HG02970 (cell line): ENCODE measurements at regions not wholly inside any gene's neighbourhood (a gene's known extent, or its start where the extent isn't known, plus 50 kb on each side); places are given as distances from the start of the nearest gene placed in this dataset.
"Not testable (repeated sequence)": the region's sequence is repeated elsewhere in the genome, so short reads cannot be mapped to it uniquely, and the experiment has no call there.

Experiments used
- ATAC-seq: cut with Tn5 transposase; IDR thresholded peaks from one replicate; pipeline ENCODE4 v1.9.1; 2021; ENCODE audit warnings: mild to moderate bottlenecking, moderate library complexity, moderate number of reproducible peaks; ENCODE audit not compliant: unreplicated experiment, low FRiP score

GRCh38 chr3:175940881-175941280, 1081.7 kb downstream of the NAALADL2 start:
- ATAC-seq: no peak

DNA sequence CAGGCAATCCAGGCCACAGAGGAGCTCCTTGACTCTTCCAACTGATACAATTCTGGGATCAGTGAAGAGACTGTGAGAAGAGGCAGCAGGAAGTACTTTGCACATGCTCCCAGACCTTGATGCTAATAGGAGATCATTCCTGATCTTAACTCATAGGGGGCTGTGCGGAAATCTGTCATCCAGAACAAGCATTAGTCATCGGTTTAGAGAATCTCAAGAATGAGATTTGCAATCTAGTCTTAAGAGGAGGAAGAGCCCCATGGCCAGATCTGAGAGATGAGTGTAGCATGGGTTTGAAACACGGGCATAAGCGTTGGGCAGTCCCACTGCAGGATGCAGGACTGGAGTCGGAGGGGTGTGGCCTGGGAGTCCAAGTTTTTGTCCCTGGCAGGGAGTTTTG, 1081.1 kb downstream of the NAALADL2 start:
- no peak for ATAC-seq

DNA sequence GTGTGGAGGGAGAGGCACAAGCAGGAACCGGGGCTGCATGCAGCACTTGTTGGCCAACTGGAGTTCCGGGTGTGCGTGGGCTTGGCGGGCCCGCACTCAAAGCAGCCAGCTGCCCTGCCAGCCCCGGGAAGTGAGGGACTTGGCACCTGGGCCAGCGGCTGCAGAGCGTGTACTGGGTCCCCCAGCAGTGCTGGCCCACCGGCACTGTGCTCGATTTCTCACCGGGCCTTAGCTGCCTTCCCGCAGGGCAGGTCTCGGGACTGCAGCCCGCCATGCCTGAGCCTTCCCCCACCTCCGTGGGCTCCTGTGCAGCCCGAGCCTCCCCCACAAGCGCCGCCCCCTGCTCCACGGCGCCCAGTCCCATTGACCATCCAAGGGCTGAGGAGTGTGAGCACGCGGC, 1078.2 kb downstream of the NAALADL2 start:
- ATAC-seq: not testable (repeated sequence)

GRCh38 chr3:175932586-175932985, 1073.5 kb downstream of the NAALADL2 start:
- no peak for ATAC-seq

DNA sequence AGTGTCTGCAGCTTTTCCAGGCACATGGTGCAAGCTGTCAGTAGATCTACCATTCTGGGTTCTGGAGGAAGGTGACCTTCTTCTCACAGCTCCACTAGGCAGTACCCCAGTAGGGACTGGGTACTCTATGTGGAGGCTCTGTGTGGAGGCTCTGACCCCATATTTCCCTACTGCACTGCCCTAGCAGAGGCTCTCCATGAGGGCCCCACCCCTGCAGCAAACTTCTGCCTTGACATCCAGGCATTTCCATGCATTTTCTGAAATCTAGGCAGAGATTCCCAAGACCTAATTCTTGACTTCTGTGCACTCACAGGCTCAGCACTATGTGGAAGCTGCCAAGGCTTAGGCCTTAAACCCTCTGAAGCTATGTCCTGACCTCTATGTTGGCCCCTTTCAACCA, 1060.0 kb downstream of the NAALADL2 start:
- no peak for ATAC-seq

DNA sequence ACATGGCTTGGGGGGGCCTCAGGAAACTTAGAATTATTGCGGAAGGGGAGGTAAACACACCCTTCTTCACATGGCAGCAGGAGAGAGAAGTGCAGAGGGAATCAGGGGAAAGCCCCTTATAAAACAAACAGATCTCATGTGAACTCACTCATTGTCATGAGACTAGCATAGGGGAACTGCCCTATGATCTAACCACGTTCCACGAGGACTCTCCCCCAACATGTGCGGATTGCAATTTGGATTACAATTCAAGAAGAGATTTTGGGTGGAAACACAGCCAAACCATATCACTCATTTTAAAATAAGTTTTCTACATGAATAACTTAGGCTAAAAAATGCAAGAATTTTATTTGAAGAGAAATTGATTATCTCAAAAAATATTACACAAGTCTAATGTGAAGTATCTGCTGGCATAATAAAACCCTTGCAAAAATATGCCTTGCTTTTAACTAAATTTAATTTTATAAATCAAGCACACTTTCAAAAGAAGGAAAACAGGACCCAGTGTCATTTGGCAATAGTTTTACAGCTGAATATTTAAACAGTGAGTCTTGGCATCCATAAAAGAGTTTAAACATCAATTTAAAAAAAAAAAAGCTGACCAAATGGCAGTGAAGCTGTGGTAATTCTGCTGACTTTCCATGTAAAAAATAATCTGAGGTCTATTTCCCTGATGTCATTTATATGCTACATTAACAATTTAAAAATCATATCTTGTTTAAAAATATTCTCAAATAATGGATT, 1057.2 kb downstream of the NAALADL2 start:
- no peak for ATAC-seq

- no peak for ATAC-seq
These were observed 1055.7 kb downstream of the NAALADL2 start for GRCh38 chr3:175914785-175915184.

- ATAC-seq: no peak
These were observed 1054.2 kb downstream of the NAALADL2 start for GRCh38 chr3:175913286-175913685.

GRCh38 chr3:175911937-175912336, 1052.8 kb downstream of the NAALADL2 start:
- ATAC-seq: no peak

GRCh38 chr3:175902226-175902625, 1043.1 kb downstream of the NAALADL2 start:
- no peak for ATAC-seq

DNA sequence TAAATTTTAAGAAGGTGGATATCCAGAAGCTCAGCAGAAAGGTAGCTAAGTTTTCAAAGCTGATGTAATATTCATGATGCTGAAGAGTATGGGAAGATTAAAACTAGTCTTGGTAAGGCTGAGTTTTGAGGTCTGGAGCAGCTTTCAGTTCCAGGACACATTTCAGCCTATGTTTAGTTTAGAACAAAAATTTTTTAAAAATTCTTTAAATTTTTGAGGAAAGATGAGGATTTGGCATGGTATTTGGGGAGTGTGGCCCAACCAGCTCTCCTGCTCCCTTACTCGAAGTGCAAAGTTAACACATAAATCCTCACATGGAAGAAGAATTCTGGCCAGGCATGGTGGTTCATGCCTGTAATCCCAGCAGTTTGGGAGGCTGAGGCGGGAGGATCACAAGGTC, 1039.1 kb downstream of the NAALADL2 start:
- ATAC-seq: no peak

- ATAC-seq: no peak
These were observed 1037.5 kb downstream of the NAALADL2 start for GRCh38 chr3:175896655-175897054.

- no peak for ATAC-seq
These were observed 1036.6 kb downstream of the NAALADL2 start for GRCh38 chr3:175895731-175896130.

GRCh38 chr3:175893566-175893965, 1034.4 kb downstream of the NAALADL2 start:
- ATAC-seq: no peak

GRCh38 chr3:175890066-175890465, 1030.9 kb downstream of the NAALADL2 start:
- no peak for ATAC-seq

GRCh38 chr3:175885231-175885766, 1026.2 kb downstream of the NAALADL2 start:
- ATAC-seq: no peak

DNA sequence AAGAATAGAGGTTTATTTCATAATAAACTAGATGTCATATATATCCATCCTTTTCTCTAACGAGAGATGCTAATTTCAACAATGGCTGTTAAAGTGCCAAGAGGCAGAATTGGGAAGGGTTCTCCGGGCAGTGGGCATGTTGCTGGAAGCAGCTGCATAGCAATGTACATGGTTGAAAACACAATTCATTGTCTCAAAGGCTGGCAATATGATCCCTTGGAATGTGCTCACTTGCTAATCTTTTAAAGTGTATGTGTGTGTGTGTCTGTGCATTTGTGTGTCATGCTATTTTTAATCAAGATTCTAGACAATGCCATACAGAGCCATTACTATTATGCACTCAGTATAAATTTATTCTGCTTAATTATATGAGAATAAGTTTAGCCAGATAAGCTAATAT, 1020.3 kb downstream of the NAALADL2 start:
- no peak for ATAC-seq

DNA sequence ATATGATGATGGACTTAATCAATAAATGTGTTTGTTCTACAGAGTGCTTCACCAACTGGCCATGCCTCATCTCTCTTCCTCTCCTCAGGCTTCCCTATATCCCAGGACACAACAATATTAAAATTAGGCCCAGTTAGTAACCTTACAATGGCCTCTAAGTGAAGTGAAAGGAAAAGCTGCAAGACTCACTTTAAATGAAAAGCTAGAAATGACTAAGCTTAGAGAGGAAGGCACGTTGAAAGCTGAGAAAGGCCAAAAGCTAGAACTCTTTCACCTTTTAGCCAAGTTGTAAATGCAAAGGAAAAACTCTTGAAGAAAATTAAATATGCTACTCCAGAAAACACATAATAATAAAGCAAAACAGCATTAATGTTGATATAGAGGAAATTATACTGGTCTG, 1010.3 kb downstream of the NAALADL2 start:
- no peak for ATAC-seq

- ATAC-seq: no peak
These were observed 1009.5 kb downstream of the NAALADL2 start for GRCh38 chr3:175868626-175869025.

- ATAC-seq: no peak
These were observed 1006.6 kb downstream of the NAALADL2 start for GRCh38 chr3:175865724-175866123.

DNA sequence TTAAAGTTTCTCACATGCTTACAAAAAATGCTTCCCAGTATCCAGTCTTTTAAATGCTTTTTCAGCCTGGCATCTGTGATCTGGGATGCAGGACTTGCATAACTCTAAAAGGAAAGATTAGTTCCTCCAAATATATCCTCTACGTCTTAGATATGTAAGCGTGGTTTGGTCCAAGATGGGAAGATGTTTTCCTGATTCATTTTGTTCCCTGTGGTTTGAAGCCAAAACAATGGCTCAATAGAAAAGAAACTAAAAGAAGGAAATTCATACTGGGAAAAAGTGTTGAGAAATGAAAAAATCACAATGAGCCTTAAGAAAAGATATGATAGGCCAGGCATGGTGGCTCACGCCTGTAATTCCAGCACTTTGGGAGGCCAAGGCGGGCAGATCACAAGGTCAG, 1002.8 kb downstream of the NAALADL2 start:
- ATAC-seq: no peak
